CD4-positive, alpha-beta T cell treated with Interferon gamma for 1 hour (primary cell): ENCODE measurements at regions not wholly inside any gene's neighbourhood (a gene's known extent, or its start where the extent isn't known, plus 50 kb on each side); places are given as distances from the start of the nearest gene placed in this dataset.

Experiments
- DNase-seq: peaks from one replicate; pipeline ENCODE4 v3.0.0-alpha.2; 2020

GRCh38 chr12:67593041-67593440 is 55.5 kb upstream of the DYRK2 start:
- no peak for DNase-seq

- DNase-seq: no peak
Observed at GRCh38 chr12:67593461-67594330, 54.8 kb upstream of the DYRK2 start.

- no peak for DNase-seq
Observed at GRCh38 chr12:67594888-67595287, 53.7 kb upstream of the DYRK2 start.

- DNase-seq: no peak
Observed at GRCh38 chr12:67595365-67595764, 53.2 kb upstream of the DYRK2 start.

GRCh38 chr12:67598598-67598997 is 49.9 kb upstream of the DYRK2 start:
- no peak for DNase-seq
